GM21825 (cell line): ENCODE measurements at regions not wholly inside any gene's neighbourhood (a gene's known extent, or its start where the extent isn't known, plus 50 kb on each side); places are given as distances from the start of the nearest gene placed in this dataset.
"Not testable (repeated sequence)": the region's sequence is repeated elsewhere in the genome, so short reads cannot be mapped to it uniquely, and the experiment has no call there.

ENCODE experiments used
- ATAC-seq: cut with Tn5 transposase; IDR thresholded peaks from one replicate; pipeline ENCODE4 v1.9.1; 2021; ENCODE audit warnings: mild to moderate bottlenecking, moderate library complexity; ENCODE audit not compliant: unreplicated experiment

DNA sequence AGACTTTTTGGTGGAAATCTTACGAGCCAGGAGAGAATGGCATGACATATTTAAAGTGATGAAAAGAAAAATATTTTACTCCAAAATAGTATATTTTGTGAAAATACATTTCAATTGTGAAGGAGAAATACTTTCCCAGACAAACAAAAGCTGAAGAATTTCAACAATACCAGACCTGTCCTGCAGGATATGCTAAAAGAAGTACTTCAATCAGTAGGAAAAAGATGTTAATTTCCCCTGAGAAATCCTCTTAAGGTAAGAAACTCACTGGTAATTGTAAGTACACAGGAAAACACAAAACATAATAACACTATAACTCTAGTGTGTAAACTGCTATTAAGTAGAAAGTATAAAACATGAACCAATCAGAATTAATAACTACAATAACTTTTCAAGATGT lies 341.8 kb upstream of the GJE1 start:
- ATAC-seq: no peak

- no peak for ATAC-seq
Observed at GRCh38 chr6:141788096-141788495, 344.6 kb upstream of the GJE1 start.

- ATAC-seq: no peak
Observed at GRCh38 chr6:141783585-141783984, 349.1 kb upstream of the GJE1 start.

DNA sequence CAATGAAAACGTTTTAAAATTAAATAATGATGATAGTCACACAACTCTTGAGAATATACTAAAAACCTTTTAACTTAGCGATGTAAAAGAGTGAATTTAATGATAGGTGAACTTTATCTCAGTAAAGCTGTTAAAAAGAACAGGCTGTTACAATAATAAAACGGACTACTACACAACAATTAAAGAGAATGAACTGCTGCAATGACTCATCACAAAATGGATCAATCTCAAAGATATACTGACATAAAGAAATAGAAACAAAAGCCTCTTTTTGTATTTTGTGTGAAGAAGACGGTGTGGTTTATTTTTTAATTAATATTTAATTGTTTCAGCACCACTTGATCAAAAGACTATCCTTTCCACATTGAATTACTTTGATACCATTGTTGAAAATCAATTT lies 352.4 kb upstream of the GJE1 start:
- ATAC-seq: no peak

DNA sequence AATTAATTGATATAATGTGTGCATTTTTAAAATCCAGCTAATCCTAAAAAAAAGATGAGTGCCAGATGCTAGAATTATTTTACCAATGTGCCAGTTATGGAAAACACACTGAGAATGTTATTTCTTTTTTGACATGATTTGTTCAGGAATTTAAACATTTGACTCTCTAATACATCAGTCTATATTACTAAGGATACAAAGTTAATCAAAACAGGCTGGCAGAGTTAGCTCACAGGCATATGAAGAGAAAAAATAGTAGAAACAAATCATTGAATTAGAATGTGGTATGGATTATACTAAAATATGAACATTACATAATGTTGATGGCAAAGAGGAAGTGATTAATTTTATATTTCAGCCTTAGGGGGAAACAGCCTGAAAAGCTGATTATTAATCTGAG lies 368.3 kb upstream of the GJE1 start:
- ATAC-seq: no peak

DNA sequence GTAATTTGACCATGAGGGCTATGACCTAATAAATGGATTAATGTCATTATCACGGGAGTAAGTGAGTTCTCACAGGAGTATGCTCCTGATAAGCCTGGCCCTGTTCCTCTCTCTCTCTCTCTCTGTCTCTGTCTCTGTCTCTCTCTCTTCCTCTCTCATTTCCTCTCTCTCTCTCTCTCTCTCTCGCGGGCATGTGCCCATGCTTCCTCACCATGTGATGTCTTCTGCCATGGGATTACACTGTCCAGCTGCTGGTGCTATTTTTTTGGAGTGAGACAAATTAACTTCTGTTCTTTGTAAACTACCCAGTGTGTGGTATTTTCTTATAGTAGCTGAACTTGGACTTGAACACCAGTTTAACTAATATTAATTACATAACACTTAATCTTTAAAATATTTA lies 374.3 kb upstream of the GJE1 start:
- ATAC-seq: no peak

- ATAC-seq: no peak
Observed at GRCh38 chr6:141753180-141753579, 379.5 kb upstream of the GJE1 start.

- ATAC-seq: peak; percentile 70
Observed at GRCh38 chr6:141752677-141753076, 380.0 kb upstream of the GJE1 start.

DNA sequence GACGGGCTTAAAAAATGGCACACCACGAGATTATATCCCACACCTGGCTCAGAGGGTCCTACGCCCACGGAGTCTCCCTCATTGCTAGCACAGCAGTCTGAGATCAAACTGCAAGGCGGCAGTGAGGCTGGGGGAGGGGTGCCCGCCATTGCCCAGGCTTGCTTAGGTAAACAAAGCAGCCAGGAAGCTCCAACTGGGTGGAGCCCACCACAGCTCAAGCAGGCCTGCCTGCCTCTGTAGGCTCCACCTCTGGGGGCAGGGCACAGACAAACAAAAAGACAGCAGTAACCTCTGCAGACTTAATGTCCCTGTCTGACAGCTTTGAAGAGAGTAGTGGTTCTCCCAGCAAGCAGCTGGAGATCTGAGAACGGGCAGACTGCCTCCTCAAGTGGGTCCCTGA lies 386.4 kb upstream of the GJE1 start:
- ATAC-seq: not testable (repeated sequence)

DNA sequence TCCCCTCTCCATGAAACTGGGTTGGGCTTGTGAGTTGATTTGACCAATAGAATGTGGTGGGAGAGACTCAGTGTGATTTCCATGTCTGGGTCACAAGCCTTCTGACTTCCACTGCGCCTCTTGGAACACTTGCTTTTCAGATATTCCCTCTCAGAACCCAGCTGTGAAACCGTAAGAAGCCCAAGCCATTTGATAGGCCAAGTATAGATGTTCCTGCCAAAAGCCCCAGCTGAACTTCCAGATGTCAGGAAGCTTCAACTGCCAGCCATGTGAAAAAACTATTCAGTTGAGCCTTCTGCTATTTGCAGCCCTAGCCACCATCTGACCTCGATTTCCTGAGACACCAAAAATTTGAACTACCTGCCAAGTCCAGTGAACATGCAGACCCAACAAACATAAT lies 387.8 kb upstream of the GJE1 start:
- ATAC-seq: no peak

DNA sequence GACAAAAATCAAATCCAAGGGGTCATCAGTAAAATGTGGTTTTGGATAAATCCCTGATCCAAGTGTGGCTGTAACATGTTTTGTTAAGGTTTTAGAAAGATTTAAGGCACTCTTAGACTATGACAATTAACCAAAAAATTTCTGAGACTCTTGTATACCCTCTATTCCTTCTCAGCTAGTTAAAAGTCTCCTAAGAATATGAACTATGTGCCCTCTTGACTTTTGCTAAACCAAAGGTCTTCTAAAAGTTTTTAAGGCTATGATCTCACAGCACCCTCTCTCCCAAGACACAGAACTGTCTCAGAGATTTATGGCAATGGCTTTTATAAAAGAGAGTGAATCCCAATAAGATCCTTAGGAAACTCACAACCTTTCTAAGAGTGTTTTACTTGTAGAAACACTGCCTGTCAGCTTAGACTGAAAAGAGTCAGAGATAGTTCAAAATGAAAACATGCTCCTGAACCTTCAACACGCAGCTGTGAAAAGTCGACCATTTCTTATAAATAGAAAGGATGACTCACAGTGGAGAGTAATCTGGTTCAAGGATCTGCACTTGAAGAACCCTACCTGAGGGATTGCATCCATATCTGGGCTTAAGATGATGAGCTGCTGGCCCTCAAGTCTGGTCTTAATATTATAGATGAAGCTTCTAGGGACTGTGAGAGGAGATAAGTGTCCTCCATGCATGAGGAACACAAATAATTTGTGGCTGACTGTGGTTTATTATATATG lies 388.4 kb upstream of the GJE1 start:
- no peak for ATAC-seq

- no peak for ATAC-seq
Observed at GRCh38 chr6:141736104-141736503, 396.6 kb upstream of the GJE1 start.

GRCh38 chr6:141735126-141735525 lies 397.6 kb upstream of the GJE1 start:
- no peak for ATAC-seq

GRCh38 chr6:141734071-141734840 lies 398.5 kb upstream of the GJE1 start:
- no peak for ATAC-seq

- no peak for ATAC-seq
Observed at GRCh38 chr6:141729146-141729545, 403.6 kb upstream of the GJE1 start.

- ATAC-seq: no peak
Observed at GRCh38 chr6:141728330-141728729, 404.4 kb upstream of the GJE1 start.

GRCh38 chr6:141726248-141726647 lies 406.5 kb upstream of the GJE1 start:
- ATAC-seq: no peak

DNA sequence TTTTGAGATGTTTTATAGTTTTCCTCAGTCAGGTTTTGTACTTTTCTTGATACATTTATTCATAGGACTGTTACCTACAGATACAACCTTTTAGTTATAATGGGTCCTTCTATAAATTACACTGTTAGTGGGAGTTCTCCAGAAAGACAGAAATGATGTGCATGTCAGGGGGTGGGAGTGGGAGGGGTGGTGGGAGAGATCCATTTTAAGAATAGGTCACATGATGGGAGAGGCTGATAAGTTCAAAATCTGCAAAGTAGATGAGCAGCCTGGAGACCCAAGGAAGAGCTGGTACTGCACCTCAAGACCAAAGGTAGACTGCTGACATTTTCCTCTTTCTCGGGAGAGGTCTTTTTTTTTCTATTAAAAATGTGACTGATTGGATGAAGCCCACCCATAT lies 408.0 kb upstream of the GJE1 start:
- no peak for ATAC-seq

DNA sequence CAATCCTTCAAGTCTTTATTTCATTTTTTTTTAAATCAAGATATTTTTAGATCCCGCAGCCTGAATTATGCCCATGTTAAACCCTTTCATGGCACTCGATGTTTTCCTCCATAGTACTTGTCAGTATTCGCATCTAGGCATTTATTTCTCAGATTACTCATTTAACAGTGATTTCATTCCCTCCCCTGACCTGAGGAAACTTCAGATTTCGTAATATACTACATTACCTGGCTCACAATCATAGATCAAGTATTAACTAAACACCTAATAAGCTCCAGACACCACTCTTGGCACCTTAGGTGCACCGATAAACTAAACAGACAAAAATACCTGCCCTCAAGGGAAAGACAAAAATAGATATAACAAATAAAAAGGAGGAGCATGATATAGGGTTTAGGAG lies 413.2 kb upstream of the GJE1 start:
- ATAC-seq: no peak

GRCh38 chr6:141705431-141705830 lies 427.3 kb upstream of the GJE1 start:
- ATAC-seq: no peak

- no peak for ATAC-seq
Observed at GRCh38 chr6:141704151-141704550, 428.6 kb upstream of the GJE1 start.

DNA sequence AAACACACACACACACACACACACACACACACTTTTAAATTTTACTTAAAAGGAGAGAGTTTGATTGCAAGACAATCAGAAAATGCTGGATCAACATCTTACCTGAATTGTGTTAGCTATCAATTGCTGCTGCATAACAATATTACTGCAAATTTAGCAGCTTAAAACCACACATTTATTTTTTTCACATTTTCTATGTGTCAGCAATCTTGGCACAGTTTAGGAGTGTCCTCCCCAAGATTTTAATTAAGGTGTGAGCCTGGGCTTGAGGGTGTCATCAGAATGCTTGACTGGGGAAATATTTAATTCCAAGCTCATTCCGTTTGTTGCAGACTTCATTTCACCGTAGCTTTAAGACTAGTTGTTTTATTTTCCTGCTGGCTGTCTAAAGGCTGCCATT lies 431.0 kb upstream of the GJE1 start:
- ATAC-seq: no peak

- ATAC-seq: no peak
Observed at GRCh38 chr6:141700819-141701218, 431.9 kb upstream of the GJE1 start.
